Right ventricle myocardium superior (tissue), 1 donor: ENCODE measurements at regions not wholly inside any gene's neighbourhood (a gene's known extent, or its start where the extent isn't known, plus 50 kb on each side); places are given as distances from the start of the nearest gene placed in this dataset. TPM values are rescaled to one million over a fixed set of nuclear protein-coding genes. Genes with fewer than 3 reads are reported as not detected.

ENCODE experiments used
- ATAC-seq: fragments of 200-7000 bp; cut with Tn5 transposase; one replicate; pipeline ENCODE4 v1.9.1; 2020; ENCODE audit warnings: mild to moderate bottlenecking; ENCODE audit not compliant: poor library complexity
- DNase-seq: peaks from one replicate; pipeline ENCODE4 v3.0.0-alpha.2; 2020
- intact Hi-C: fragments of 100-400 bp; cut with DNase I; formaldehyde crosslinking; loops from one replicate; pipeline ENCODE4 v1.11.2; 2022
- microRNA-seq: library from miRNA; unstranded; fragments of <30 nt; microRNA quantifications from one replicate; pipeline ENCODE4 v1.2.0, GENCODE V29; 2020
- donor health status: DM: no; HTN: yes; CAD: no; lungs with severe emphysema.

GRCh38 chr12:110972866-110973265, 52.5 kb upstream of the MYL2 start:
- no peak for ATAC-seq
- intact Hi-C loops = no loop called here
- DNase-seq = no peak

- DNase-seq = no peak
- intact Hi-C loops = no loop called here
- ATAC-seq = no peak
These were observed 51.6 kb upstream of the MYL2 start for GRCh38 chr12:110971936-110972335.

- no peak for ATAC-seq
- intact Hi-C loops = no loop called here
- DNase-seq = no peak
These were observed 51.0 kb upstream of the MYL2 start for GRCh38 chr12:110971189-110971920.

Small RNA genes in the stretch of these regions (microRNA-seq; reads per million reads assigned to microRNA genes)
- not detected for gene MIR6760
